ENCODE measurements at regions not wholly inside any gene's neighbourhood (a gene's known extent, or its start where the extent isn't known, plus 50 kb on each side); places are given as distances from the start of the nearest gene placed in this dataset.

DNA sequence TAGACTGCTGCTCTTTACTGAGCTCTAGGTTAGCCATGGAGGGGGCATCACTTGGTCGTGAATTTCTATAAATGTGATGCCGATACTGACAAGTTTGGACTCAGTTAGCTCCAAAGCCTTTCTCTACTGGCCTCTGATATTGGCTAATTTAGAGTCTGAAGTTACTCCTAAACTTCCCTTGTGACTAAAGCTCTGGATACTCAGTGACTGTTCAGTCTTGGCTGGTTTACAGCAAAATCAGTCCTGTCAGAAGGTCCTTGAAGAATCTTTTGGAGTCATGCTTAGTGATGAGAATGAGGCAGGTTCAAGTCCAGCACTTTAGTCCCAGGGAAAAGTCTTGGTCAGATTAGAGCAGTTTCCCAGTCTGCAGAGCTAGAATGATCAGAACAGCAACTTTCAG lies 197.5 kb upstream of the HS3ST4 start (continued):
- TF ChIP-seq, protein P1, sequence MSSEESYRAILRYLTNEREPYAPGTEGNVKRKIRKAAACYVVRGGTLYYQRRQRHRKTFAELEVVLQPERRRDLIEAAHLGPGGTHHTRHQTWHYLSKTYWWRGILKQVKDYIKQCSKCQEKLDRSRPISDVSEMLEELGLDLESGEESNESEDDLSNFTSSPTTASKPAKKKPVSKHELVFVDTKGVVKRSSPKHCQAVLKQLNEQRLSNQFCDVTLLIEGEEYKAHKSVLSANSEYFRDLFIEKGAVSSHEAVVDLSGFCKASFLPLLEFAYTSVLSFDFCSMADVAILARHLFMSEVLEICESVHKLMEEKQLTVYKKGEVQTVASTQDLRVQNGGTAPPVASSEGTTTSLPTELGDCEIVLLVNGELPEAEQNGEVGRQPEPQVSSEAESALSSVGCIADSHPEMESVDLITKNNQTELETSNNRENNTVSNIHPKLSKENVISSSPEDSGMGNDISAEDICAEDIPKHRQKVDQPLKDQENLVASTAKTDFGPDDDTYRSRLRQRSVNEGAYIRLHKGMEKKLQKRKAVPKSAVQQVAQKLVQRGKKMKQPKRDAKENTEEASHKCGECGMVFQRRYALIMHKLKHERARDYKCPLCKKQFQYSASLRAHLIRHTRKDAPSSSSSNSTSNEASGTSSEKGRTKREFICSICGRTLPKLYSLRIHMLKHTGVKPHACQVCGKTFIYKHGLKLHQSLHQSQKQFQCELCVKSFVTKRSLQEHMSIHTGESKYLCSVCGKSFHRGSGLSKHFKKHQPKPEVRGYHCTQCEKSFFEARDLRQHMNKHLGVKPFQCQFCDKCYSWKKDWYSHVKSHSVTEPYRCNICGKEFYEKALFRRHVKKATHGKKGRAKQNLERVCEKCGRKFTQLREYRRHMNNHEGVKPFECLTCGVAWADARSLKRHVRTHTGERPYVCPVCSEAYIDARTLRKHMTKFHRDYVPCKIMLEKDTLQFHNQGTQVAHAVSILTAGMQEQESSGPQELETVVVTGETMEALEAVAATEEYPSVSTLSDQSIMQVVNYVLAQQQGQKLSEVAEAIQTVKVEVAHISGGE (CRISPR knock-in tag; IDR thresholded peaks at IDR 0.05), result no peak
- TF ChIP-seq YY1 (IDR thresholded peaks at IDR 0.05; ENCODE audit: low read depth, low read length) (no peak), TARDBP (IDR thresholded peaks at IDR 0.05; ENCODE audit: borderline replicate concordance) (no peak), SIN3A (IDR thresholded peaks at IDR 0.05; ENCODE audit: low read depth, low read length) (no peak)

DNA sequence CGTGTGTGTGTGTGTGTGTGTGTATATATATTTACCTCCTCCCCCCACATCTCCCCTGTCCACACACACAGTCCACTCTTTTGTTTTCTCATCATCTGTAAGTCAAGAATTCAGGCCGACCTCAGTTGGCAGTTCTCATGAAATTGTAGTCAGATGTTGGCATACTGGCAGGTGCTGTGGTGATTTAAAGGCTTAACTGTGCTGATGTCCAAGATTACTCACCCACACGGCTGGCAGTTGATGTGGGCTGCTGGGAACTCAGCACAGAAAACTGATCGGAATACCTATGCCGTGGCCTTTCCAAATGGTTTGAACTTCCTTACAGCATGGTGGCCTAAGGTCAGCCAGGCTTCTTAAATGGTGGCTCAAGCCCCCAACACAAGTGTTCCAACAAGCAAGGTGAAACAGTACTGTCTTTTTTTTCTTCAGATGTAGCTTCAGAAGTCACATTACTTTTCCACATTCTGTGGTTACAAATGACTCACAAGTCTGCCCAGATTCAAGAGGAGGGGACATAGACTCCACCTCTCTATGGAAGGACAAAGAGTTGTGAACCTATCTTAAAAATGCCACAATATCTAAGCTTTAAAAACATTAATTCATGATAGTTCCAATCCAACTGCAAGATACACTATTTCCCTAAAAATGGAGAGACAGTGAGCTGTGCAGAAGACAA lies 198.5 kb upstream of the HS3ST4 start:
- no peak for ATAC-seq
- H2AFZ ChIP-seq (ENCODE audit: control insufficient read depth, low read depth, low read length), result no peak overlapping the region
- H3K4me2 ChIP-seq (ENCODE audit: control insufficient read depth, insufficient read depth), result no peak overlapping the region
- no peaks in the 10 kb centered on the region for H3K36me3 ChIP-seq (ENCODE audit: control insufficient read depth in 2 of 2, insufficient read depth in 2 of 2, low read length in 1 of 2)
- ChIA-PET CTCF (no interaction called here), SMC1A (ENCODE audit: uncharacterized antibody, unreplicated experiment) (interaction anchor here (0.6 kb wide), 1 partner anchor 193 kb away, joined by 3 read pairs; no protein-coding TSS in a partner anchor), RAD21 (ENCODE audit: unreplicated experiment) (no interaction called here), POLR2A (no interaction called here)
- no peaks in the 10 kb centered on the region for H4K20me1 ChIP-seq (ENCODE audit: control insufficient read depth, insufficient read depth)
- intact Hi-C loops (cut with micrococcal nuclease; ENCODE audit: unreplicated experiment) (no loop called here), in situ Hi-C loops (cut with MboI) (no loop called here)
- no peak for TF ChIP-seq KDM1A (IDR thresholded peaks at IDR 0.05; ENCODE audit: borderline replicate concordance)
- no peak for TF ChIP-seq SMAD1 (IDR thresholded peaks at IDR 0.05; ENCODE audit: low read depth, partially characterized antibody)
- TF ChIP-seq RAD21 (IDR thresholded peaks at IDR 0.05; ENCODE audit: insufficient read depth, low read depth, low read length), result no peak
- TF ChIP-seq JUND (IDR thresholded peaks at IDR 0.05; ENCODE audit: low read depth, low read length), result no peak
- TF ChIP-seq SREBF2 (IDR thresholded peaks at IDR 0.05; ENCODE audit: low read length), result no peak
- TF ChIP-seq, protein P2, sequence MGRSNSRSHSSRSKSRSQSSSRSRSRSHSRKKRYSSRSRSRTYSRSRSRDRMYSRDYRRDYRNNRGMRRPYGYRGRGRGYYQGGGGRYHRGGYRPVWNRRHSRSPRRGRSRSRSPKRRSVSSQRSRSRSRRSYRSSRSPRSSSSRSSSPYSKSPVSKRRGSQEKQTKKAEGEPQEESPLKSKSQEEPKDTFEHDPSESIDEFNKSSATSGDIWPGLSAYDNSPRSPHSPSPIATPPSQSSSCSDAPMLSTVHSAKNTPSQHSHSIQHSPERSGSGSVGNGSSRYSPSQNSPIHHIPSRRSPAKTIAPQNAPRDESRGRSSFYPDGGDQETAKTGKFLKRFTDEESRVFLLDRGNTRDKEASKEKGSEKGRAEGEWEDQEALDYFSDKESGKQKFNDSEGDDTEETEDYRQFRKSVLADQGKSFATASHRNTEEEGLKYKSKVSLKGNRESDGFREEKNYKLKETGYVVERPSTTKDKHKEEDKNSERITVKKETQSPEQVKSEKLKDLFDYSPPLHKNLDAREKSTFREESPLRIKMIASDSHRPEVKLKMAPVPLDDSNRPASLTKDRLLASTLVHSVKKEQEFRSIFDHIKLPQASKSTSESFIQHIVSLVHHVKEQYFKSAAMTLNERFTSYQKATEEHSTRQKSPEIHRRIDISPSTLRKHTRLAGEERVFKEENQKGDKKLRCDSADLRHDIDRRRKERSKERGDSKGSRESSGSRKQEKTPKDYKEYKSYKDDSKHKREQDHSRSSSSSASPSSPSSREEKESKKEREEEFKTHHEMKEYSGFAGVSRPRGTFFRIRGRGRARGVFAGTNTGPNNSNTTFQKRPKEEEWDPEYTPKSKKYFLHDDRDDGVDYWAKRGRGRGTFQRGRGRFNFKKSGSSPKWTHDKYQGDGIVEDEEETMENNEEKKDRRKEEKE (IDR thresholded peaks at IDR 0.05), result no peak
- no peak for TF ChIP-seq SMC3 (IDR thresholded peaks at IDR 0.05; ENCODE audit: borderline replicate concordance, low read length)
- FAIRE-seq, result no peak
- no peak overlapping the region for H3K27ac ChIP-seq (ENCODE audit: control insufficient read depth, insufficient read depth)
- no peaks in the 10 kb centered on the region for H3K4me1 ChIP-seq (ENCODE audit: control insufficient read depth, insufficient read depth, low read length)
- no peak for DNase-seq (ENCODE audit: low read depth, low spot score)
- no TSS peak for BruUV-seq (replicated peaks)
- 29% methylated on average over 5 of the region's 5 CpGs for WGBS (ENCODE audit: insufficient coverage, insufficient replicate concordance, low lambda C conversion rate, missing lambda C conversion rate)
- H3K79me2 ChIP-seq (ENCODE audit: control insufficient read depth, insufficient read depth, low read length), result no peaks in the 10 kb centered on the region
- H3K27me3 ChIP-seq (replicated peaks in 1 of 2; ENCODE audit: control insufficient read depth in 2 of 2, insufficient read depth in 2 of 2, low read length in 1 of 2), result no peaks in the 10 kb centered on the region
- H3K9ac ChIP-seq (ENCODE audit: control insufficient read depth, insufficient read depth, low read length), result no peak overlapping the region
- no peak overlapping the region for H3K4me3 ChIP-seq
- no peaks in the 10 kb centered on the region for H3K9me3 ChIP-seq (replicated peaks; ENCODE audit: control insufficient read depth, insufficient read depth, low read length)

Measured in GM12878 (cell line).